Activated CD4-positive, alpha-beta T cell treated with anti-CD3 and anti-CD28 coated beads, Interleukin-2, amount 10 ng/mL, durations not matched to agents 24 days and 14 days (primary cell): ENCODE measurements at regions not wholly inside any gene's neighbourhood (a gene's known extent, or its start where the extent isn't known, plus 50 kb on each side); places are given as distances from the start of the nearest gene placed in this dataset.
"Not testable (repeated sequence)": the region's sequence is repeated elsewhere in the genome, so short reads cannot be mapped to it uniquely, and the experiment has no call there.

Experiments used
- DNase-seq: peaks from one replicate; pipeline ENCODE4 v3.0.0; 2022
- H3K27ac Mint-ChIP-seq: one replicate; pipeline ENCODE4 v1.8.0; 2022; ENCODE audit warnings: mild to moderate bottlenecking, mixed read lengths
- H3K27me3 Mint-ChIP-seq: one replicate; pipeline ENCODE4 v1.8.0; 2022; ENCODE audit warnings: mixed read lengths
- H3K36me3 Mint-ChIP-seq: one replicate; pipeline ENCODE4 v1.8.0; 2022; ENCODE audit warnings: low read depth, mild to moderate bottlenecking, mixed read lengths
- H3K4me1 Mint-ChIP-seq: one replicate; pipeline ENCODE4 v1.8.0; 2021; ENCODE audit warnings: mixed read lengths
- H3K4me3 Mint-ChIP-seq: one replicate; pipeline ENCODE4 v1.8.0; 2022; ENCODE audit warnings: mild to moderate bottlenecking, moderate library complexity, mixed read lengths
- H3K9me3 Mint-ChIP-seq: one replicate; pipeline ENCODE4 v1.8.0; 2021; ENCODE audit warnings: mixed read lengths
- intact Hi-C: fragments of 100-400 bp; cut with micrococcal nuclease; formaldehyde crosslinking; loops from one replicate; pipeline ENCODE4 v1.15.1; 2023

GRCh38 chr18:8882632-8883408 lies 177.5 kb downstream of the MTCL1 start:
- H3K4me1 Mint-ChIP-seq: no peaks in the 10 kb centered on the region
- no peak overlapping the region for H3K27ac Mint-ChIP-seq
- no peak for DNase-seq
- no peaks in the 10 kb centered on the region for H3K27me3 Mint-ChIP-seq
- H3K4me3 Mint-ChIP-seq: no peak overlapping the region
- H3K9me3 Mint-ChIP-seq: peaks cover 14% of the 10 kb centered on the region
- intact Hi-C loops: no loop called here
- peaks cover 2% of the 10 kb centered on the region for H3K36me3 Mint-ChIP-seq

DNA sequence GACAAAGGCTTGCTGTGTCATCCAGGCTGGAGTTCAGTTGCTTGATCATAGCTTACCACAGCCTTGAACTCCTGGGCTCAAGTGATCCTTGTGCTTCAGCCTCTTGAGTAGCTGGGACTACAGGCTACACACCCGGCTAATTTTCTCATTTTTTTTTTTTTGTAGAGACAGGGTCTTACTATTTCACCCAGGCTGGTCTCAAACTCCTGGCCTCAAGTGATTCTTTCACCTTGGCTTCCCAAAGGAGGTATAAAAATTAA lies 178.0 kb downstream of the MTCL1 start:
- Mint-ChIP-seq H3K4me1 (no peaks in the 10 kb centered on the region), H3K9me3 (peaks cover 14% of the 10 kb centered on the region), H3K4me3 (no peak overlapping the region), H3K36me3 (peaks cover 2% of the 10 kb centered on the region), H3K27ac (no peak overlapping the region), H3K27me3 (no peaks in the 10 kb centered on the region)
- intact Hi-C loops: no loop called here
- no peak for DNase-seq

- H3K27me3 Mint-ChIP-seq, DNase-seq, H3K4me3 Mint-ChIP-seq, intact Hi-C loops, H3K27ac Mint-ChIP-seq, H3K4me1 Mint-ChIP-seq, H3K36me3 Mint-ChIP-seq: not testable (repeated sequence)
- H3K9me3 Mint-ChIP-seq: peaks cover 12% of the 10 kb centered on the region
These were observed 182.5 kb downstream of the MTCL1 start for GRCh38 chr18:8887877-8888276.

- H3K27ac Mint-ChIP-seq: no peak overlapping the region
- no peaks in the 10 kb centered on the region for H3K36me3 Mint-ChIP-seq
- peaks cover 3% of the 10 kb centered on the region for H3K27me3 Mint-ChIP-seq
- H3K9me3 Mint-ChIP-seq: peaks cover 10% of the 10 kb centered on the region
- intact Hi-C loops: no loop called here
- DNase-seq: no peak
- no peak overlapping the region for H3K4me3 Mint-ChIP-seq
- H3K4me1 Mint-ChIP-seq: no peaks in the 10 kb centered on the region
These were observed 184.1 kb downstream of the MTCL1 start for GRCh38 chr18:8889489-8889888.

- H3K27ac Mint-ChIP-seq, H3K9me3 Mint-ChIP-seq, H3K4me1 Mint-ChIP-seq, H3K27me3 Mint-ChIP-seq, H3K4me3 Mint-ChIP-seq, DNase-seq, H3K36me3 Mint-ChIP-seq, intact Hi-C loops: not testable (repeated sequence)
These were observed 185.1 kb downstream of the MTCL1 start for GRCh38 chr18:8890503-8890902.

DNA sequence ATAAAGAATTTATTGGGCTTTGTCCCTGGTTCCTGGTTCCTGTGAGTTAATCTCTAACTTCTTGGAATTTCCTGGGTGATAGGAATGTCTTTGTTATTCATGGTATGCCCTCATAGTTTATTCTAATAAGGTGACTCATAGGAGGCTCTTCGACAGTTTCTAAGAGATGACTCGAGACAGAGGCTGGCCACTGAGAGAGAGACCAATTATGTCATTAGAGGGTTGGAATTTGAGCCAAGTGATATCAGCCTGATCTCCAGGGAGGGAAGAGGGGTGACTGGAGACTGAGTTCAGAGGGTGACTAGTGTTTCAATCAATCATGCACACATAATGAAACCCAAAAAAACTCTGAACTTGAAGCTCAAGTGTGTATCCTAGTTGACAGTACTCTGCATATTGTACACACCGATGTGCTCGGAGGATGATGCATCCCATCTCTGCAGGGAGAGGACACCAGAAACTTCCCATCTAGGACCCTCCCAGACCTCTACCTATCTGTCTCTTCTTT lies 185.7 kb downstream of the MTCL1 start:
- Mint-ChIP-seq H3K4me1 (no peaks in the 10 kb centered on the region), H3K27me3 (peaks cover 3% of the 10 kb centered on the region), H3K9me3 (peaks cover 12% of the 10 kb centered on the region), H3K27ac (no peak overlapping the region), H3K4me3 (no peak overlapping the region), H3K36me3 (no peaks in the 10 kb centered on the region)
- intact Hi-C loops: no loop called here
- no peak for DNase-seq

DNA sequence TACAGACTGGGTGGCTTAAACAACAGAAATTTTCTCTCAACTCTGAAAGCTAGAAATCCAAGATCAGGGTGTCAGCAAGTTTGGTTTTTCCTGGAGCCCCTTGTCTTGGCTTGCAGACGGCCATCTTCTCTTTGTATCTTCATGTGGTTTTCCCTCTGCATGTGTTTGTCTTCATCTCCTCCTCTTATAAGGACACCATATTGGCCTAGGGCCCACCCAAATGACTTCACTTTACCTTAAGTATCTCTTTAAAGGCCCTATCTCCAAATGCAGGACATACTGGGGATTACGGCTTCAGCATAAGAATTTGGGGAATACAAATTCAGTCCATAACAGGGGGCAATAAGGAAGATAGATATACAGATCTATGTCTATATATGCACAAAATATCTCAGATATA lies 187.9 kb downstream of the MTCL1 start:
- no peak overlapping the region for H3K4me3 Mint-ChIP-seq
- H3K4me1 Mint-ChIP-seq: no peaks in the 10 kb centered on the region
- no peak for DNase-seq
- no peak overlapping the region for H3K27ac Mint-ChIP-seq
- H3K9me3 Mint-ChIP-seq: peaks cover 4% of the 10 kb centered on the region
- intact Hi-C loops: no loop called here
- no peaks in the 10 kb centered on the region for H3K36me3 Mint-ChIP-seq
- peaks cover 3% of the 10 kb centered on the region for H3K27me3 Mint-ChIP-seq

GRCh38 chr18:8893628-8894231 lies 188.4 kb downstream of the MTCL1 start:
- peaks cover 4% of the 10 kb centered on the region for H3K9me3 Mint-ChIP-seq
- no peak overlapping the region for H3K27ac Mint-ChIP-seq

DNA sequence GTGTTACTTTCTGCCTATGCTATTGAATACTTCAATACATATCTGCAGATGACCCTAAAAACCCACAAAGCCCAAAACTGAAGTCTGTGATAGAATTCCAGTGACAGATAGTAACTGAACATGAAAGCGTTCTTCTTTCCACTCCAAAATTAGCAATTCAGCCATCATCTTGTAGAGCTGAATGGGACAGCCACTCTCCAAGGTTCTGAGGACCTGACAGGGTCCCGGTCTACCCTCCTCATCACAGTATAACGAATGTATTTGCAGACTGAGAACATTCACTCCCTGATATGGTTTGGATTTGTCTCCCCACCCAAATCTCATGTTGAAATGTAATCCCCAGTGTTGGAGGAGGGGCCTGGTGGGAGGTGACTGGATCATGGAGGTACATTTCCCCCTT lies 189.5 kb downstream of the MTCL1 start:
- Mint-ChIP-seq H3K36me3 (no peaks in the 10 kb centered on the region), H3K27ac (no peak overlapping the region), H3K4me1 (no peaks in the 10 kb centered on the region), H3K27me3 (peaks cover 2% of the 10 kb centered on the region), H3K9me3 (peaks cover 4% of the 10 kb centered on the region), H3K4me3 (no peak overlapping the region)
- no peak for DNase-seq
- intact Hi-C loops: no loop called here

More at GRCh38 chr18:8893628-8894231, 188.4 kb downstream of the MTCL1 start:
- H3K4me3 Mint-ChIP-seq: no peak overlapping the region
- DNase-seq: no peak
- H3K4me1 Mint-ChIP-seq: no peaks in the 10 kb centered on the region
- intact Hi-C loops: no loop called here
- H3K36me3 Mint-ChIP-seq: no peaks in the 10 kb centered on the region
- H3K27me3 Mint-ChIP-seq: peaks cover 2% of the 10 kb centered on the region

DNA sequence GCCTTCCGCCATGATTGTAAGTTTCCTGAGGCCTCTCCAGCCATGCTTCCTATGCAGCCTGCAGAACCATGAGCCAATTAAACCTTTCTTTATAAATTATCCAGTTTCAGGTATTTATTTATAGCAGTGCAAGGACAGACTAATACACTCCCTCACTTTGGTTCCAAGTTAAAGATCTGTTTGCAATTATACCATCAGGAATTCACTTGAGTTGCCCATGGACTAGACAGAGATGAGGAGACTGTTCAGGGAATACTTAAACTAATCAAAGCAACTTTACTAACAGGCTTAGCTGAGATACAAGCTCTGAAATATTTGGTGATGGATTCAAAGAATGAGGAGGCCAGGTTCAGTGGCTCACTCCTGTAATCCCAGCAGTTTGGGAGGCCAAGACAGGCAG lies 190.0 kb downstream of the MTCL1 start:
- Mint-ChIP-seq H3K27me3 (peaks cover 2% of the 10 kb centered on the region), H3K9me3 (peaks cover 4% of the 10 kb centered on the region), H3K4me3 (no peak overlapping the region), H3K4me1 (no peaks in the 10 kb centered on the region), H3K27ac (no peak overlapping the region), H3K36me3 (no peaks in the 10 kb centered on the region)
- intact Hi-C loops: no loop called here
- no peak for DNase-seq

- no peak overlapping the region for H3K27ac Mint-ChIP-seq
- no peak overlapping the region for H3K4me3 Mint-ChIP-seq
- no peak for DNase-seq
- no peaks in the 10 kb centered on the region for H3K4me1 Mint-ChIP-seq
- intact Hi-C loops: no loop called here
- peaks cover 4% of the 10 kb centered on the region for H3K9me3 Mint-ChIP-seq
- H3K27me3 Mint-ChIP-seq: peaks cover 2% of the 10 kb centered on the region
- no peaks in the 10 kb centered on the region for H3K36me3 Mint-ChIP-seq
These were observed 190.7 kb downstream of the MTCL1 start for GRCh38 chr18:8895987-8896619.

- Mint-ChIP-seq H3K27me3 (peaks cover 14% of the 10 kb centered on the region), H3K9me3 (peaks cover 7% of the 10 kb centered on the region), H3K36me3 (no peaks in the 10 kb centered on the region), H3K4me3 (no peak overlapping the region), H3K4me1 (no peaks in the 10 kb centered on the region), H3K27ac (no peak overlapping the region)
- intact Hi-C loops: no loop called here
- DNase-seq: no peak
These were observed 193.6 kb downstream of the MTCL1 start for GRCh38 chr18:8899000-8899399.

DNA sequence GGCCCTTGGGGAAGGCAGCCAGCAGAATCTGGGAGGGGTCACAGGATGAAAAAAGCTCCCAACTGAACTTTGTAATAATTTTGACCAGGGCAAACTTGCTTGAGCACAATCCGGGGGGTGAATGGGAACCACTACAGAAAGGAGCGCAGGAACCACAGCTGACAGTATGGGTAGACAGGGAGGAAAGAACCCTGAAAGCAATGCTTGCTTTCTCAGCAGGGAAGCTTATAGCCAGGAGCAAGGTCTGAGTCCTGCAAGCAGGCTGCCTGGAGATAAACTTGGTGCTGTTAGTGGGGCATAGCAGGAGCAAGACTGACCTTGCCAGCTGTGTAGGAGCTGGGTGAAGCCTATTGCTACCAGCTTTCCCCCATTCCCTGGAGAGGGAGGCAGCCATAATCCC lies 195.2 kb downstream of the MTCL1 start:
- no peaks in the 10 kb centered on the region for H3K36me3 Mint-ChIP-seq
- no peak overlapping the region for H3K27ac Mint-ChIP-seq
- intact Hi-C loops: no loop called here
- no peak for DNase-seq
- no peaks in the 10 kb centered on the region for H3K4me1 Mint-ChIP-seq
- H3K27me3 Mint-ChIP-seq: peaks cover 14% of the 10 kb centered on the region
- peaks cover 11% of the 10 kb centered on the region for H3K9me3 Mint-ChIP-seq
- no peak overlapping the region for H3K4me3 Mint-ChIP-seq

DNA sequence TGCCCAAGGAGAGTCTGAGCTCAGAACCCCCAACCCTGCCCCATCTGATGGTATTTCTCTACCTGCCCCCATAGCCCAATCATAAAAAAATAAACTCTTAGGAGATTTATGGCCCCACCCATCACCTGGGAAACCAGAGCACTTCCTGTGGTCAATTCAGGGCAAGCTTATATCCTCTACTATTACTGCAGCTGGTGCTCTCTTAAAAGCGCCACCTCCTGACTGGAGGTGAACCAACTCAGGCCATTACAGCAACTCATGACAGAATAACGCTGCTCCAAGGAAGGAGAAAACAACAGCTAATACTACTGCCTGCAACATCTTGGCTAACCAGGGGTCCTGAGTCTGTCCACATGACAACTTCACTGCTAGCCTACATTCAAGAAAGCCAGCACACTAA lies 195.7 kb downstream of the MTCL1 start:
- intact Hi-C loops: no loop called here
- no peak overlapping the region for H3K4me3 Mint-ChIP-seq
- peaks cover 16% of the 10 kb centered on the region for H3K27me3 Mint-ChIP-seq
- peaks cover 9% of the 10 kb centered on the region for H3K9me3 Mint-ChIP-seq
- H3K27ac Mint-ChIP-seq: no peak overlapping the region
- DNase-seq: no peak
- H3K36me3 Mint-ChIP-seq: no peaks in the 10 kb centered on the region
- H3K4me1 Mint-ChIP-seq: no peaks in the 10 kb centered on the region
